ENCODE measurements at regions not wholly inside any gene's neighbourhood (a gene's known extent, or its start where the extent isn't known, plus 50 kb on each side); places are given as distances from the start of the nearest gene placed in this dataset.
"Not testable (repeated sequence)": the region's sequence is repeated elsewhere in the genome, so short reads cannot be mapped to it uniquely, and the experiment has no call there.

DNA sequence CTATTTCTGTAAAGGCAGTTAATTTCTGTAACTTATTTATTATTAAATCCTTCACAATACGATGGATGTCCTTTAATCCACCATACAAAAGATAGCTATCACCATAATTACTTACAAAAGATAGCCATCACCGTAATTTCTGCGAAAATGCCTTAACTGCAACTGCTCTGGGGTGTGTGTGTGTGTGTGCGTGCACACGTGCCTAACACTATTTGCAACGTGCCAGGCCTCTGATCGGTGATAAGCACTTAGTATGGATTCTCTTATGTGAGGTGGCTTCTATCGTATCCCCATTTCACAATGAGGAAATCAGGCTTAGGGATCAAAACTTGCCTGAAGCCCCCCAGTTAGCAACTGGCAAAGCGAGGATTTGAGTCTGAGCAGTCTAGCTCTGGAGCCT is 67.1 kb upstream of the RBM24 start:
- no peak overlapping the region for H3K18ac ChIP-seq (ENCODE audit: low read length)
- no peak overlapping the region for H3K23ac ChIP-seq (ENCODE audit: low read length)
- no peak overlapping the region for H3K4me3 ChIP-seq (ENCODE audit: low read length)

DNA sequence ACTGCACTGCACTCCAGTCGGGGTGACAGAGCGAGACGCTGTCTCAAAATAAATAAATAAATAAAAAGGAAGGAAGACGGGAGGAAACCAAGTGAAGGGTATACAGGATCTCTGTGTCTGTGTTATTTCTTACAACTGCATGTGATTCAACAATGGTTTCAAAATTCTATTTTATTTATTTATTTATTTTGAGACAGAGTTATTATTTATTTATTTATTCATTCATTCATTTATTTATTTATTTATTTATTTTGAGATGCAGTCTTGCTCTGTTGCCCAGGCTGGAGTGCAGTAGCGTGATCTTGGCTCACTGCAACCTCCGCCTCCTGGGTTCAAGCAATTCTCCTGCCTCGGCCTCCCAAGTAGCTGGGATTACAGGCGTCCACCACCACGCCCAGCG is 64.2 kb upstream of the RBM24 start:
- H2BK120ac ChIP-seq (ENCODE audit: low read depth, low read length): not testable (repeated sequence)
- no CpG with 5 or more reads among the region's 10 CpGs for WGBS (ENCODE audit: extremely low coverage, insufficient coverage, low lambda C conversion rate)

More for the DNA sequence above, 67.1 kb upstream of the RBM24 start:
- no peak overlapping the region for H2BK120ac ChIP-seq (ENCODE audit: low read depth, low read length)
- H3K4ac ChIP-seq (ENCODE audit: low read depth, low read length): no peak overlapping the region
- no peak overlapping the region for H4K5ac ChIP-seq (ENCODE audit: low read length)
- H2BK15ac ChIP-seq (replicated peaks; ENCODE audit: low read depth): no peak overlapping the region
- DNase-seq: no peak
- H3K79me2 ChIP-seq (ENCODE audit: control insufficient read depth, insufficient read depth, low read length): no peaks in the 10 kb centered on the region
- no peaks in the 10 kb centered on the region for H3K4me1 ChIP-seq (ENCODE audit: control insufficient read depth, low read depth, low read length)
- 100% methylated on average over 1 of the region's 9 CpGs for WGBS (ENCODE audit: extremely low coverage, insufficient coverage, low lambda C conversion rate)
- H3K36me3 ChIP-seq (ENCODE audit: control insufficient read depth, insufficient read depth, low read length): no peaks in the 10 kb centered on the region
- H3K27ac ChIP-seq (ENCODE audit: low read depth, low read length): no peak overlapping the region
- no peak overlapping the region for H3K4me2 ChIP-seq (ENCODE audit: low read length)
- H3K56ac ChIP-seq (ENCODE audit: low read length): no peak overlapping the region
- H3K27me3 ChIP-seq (ENCODE audit: insufficient read depth, low read length, poor library complexity): no peaks in the 10 kb centered on the region
- H3K9ac ChIP-seq (ENCODE audit: low read length): no peak overlapping the region
- H2BK5ac ChIP-seq (ENCODE audit: low read length): no peak overlapping the region
- H2AK5ac ChIP-seq (ENCODE audit: low read length): no peak overlapping the region
- H3K79me1 ChIP-seq (ENCODE audit: low read length): no peaks in the 10 kb centered on the region
- no peak overlapping the region for H4K8ac ChIP-seq (ENCODE audit: low read depth, low read length)

DNA sequence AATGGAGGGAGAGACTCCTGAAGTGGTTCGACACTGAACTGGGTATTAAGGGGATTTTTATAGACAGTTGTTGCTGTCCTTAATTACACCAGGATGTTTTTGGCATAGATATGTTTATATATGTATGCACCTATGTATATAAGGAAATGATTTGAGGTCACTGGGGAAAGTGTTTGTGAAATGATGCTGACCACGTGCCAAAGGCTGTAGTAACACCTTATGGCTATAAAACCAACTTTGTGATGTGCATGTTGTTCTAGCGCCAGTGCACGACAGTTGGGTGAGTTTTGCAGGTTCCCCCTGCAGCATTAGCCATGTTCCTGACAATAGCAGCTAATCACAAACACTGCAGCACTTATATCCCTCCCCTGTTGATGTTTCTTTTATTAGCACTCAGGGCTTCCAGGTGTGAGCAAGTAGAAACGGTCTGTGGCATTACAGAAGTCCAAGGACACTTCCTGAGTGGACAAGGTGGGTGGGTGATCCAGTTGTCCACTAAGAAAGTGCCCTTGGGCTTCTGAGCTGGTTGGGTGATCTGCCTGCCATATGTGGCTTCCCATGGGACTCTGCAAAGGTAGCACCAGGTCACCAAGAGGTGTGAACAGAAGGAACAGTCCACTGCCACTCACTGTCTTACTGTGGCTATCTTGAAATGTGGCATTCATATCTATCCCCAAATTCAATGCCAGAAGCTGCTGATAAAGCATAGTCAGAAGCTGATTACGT is 63.0 kb upstream of the RBM24 start:
- Histone ChIP-seq H3K4me1 (ENCODE audit: control insufficient read depth, low read depth, low read length) (no peaks in the 10 kb centered on the region), H4K5ac (ENCODE audit: low read length) (no peak overlapping the region), H3K27me3 (ENCODE audit: insufficient read depth, low read length, poor library complexity) (no peaks in the 10 kb centered on the region), H2BK15ac (replicated peaks; ENCODE audit: low read depth) (no peak overlapping the region), H3K27ac (ENCODE audit: low read depth, low read length) (no peak overlapping the region), H4K8ac (ENCODE audit: low read depth, low read length) (no peak overlapping the region), H3K4me3 (ENCODE audit: low read length) (no peak overlapping the region), H3K9ac (ENCODE audit: low read length) (no peak overlapping the region), H2AK5ac (ENCODE audit: low read length) (no peak overlapping the region), H3K56ac (ENCODE audit: low read length) (no peak overlapping the region), H2BK5ac (ENCODE audit: low read length) (no peak overlapping the region), H3K36me3 (ENCODE audit: control insufficient read depth, insufficient read depth, low read length) (no peaks in the 10 kb centered on the region), H3K18ac (ENCODE audit: low read length) (no peak overlapping the region), H3K23ac (ENCODE audit: low read length) (no peak overlapping the region), H3K79me1 (ENCODE audit: low read length) (no peaks in the 10 kb centered on the region), H3K4ac (ENCODE audit: low read depth, low read length) (no peak overlapping the region), H3K79me2 (ENCODE audit: control insufficient read depth, insufficient read depth, low read length) (no peaks in the 10 kb centered on the region), H2BK120ac (ENCODE audit: low read depth, low read length) (no peak overlapping the region), H3K4me2 (ENCODE audit: low read length) (no peak overlapping the region)
- DNase-seq: no peak
- no CpG with 5 or more reads among the region's 6 CpGs for WGBS (ENCODE audit: extremely low coverage, insufficient coverage, low lambda C conversion rate)

More for the DNA sequence above, 64.2 kb upstream of the RBM24 start:
- H3K9ac ChIP-seq (ENCODE audit: low read length); H2BK5ac ChIP-seq (ENCODE audit: low read length); H3K4ac ChIP-seq (ENCODE audit: low read depth, low read length); H3K4me3 ChIP-seq (ENCODE audit: low read length); H3K56ac ChIP-seq (ENCODE audit: low read length); H4K5ac ChIP-seq (ENCODE audit: low read length); H3K18ac ChIP-seq (ENCODE audit: low read length); H3K79me1 ChIP-seq (ENCODE audit: low read length); H2BK15ac ChIP-seq (replicated peaks; ENCODE audit: low read depth); DNase-seq; H4K8ac ChIP-seq (ENCODE audit: low read depth, low read length); H3K27me3 ChIP-seq (ENCODE audit: insufficient read depth, low read length, poor library complexity); H3K27ac ChIP-seq (ENCODE audit: low read depth, low read length); H3K4me2 ChIP-seq (ENCODE audit: low read length); H3K23ac ChIP-seq (ENCODE audit: low read length); H3K36me3 ChIP-seq (ENCODE audit: control insufficient read depth, insufficient read depth, low read length); H2AK5ac ChIP-seq (ENCODE audit: low read length); H3K79me2 ChIP-seq (ENCODE audit: control insufficient read depth, insufficient read depth, low read length); H3K4me1 ChIP-seq (ENCODE audit: control insufficient read depth, low read depth, low read length): not testable (repeated sequence)

DNA sequence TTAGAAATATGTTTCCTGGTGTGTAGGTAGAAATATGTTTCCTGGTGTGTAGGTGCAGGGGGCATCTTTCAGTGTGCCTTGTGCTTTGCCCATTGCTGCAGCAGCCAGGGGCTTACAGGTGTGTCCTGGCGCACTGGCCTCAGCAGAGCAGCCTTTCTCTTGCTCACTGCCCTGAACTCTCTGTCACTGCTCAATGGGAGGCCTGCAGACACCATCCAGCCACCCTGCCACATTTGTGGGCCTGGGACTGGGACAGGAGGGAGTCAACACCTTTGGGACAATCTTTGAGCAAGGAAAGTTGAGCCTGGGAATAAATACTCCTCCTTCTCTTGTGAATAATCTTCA is 62.4 kb upstream of the RBM24 start:
- Histone ChIP-seq H2AK5ac (ENCODE audit: low read length) (no peak overlapping the region), H4K5ac (ENCODE audit: low read length) (no peak overlapping the region), H3K4ac (ENCODE audit: low read depth, low read length) (no peak overlapping the region), H2BK15ac (replicated peaks; ENCODE audit: low read depth) (no peak overlapping the region), H2BK5ac (ENCODE audit: low read length) (no peak overlapping the region), H3K4me2 (ENCODE audit: low read length) (no peak overlapping the region), H3K4me1 (ENCODE audit: control insufficient read depth, low read depth, low read length) (no peaks in the 10 kb centered on the region), H3K36me3 (ENCODE audit: control insufficient read depth, insufficient read depth, low read length) (no peaks in the 10 kb centered on the region), H3K79me2 (ENCODE audit: control insufficient read depth, insufficient read depth, low read length) (no peaks in the 10 kb centered on the region), H3K4me3 (ENCODE audit: low read length) (no peak overlapping the region), H3K23ac (ENCODE audit: low read length) (no peak overlapping the region), H3K27me3 (ENCODE audit: insufficient read depth, low read length, poor library complexity) (no peaks in the 10 kb centered on the region), H3K56ac (ENCODE audit: low read length) (no peak overlapping the region), H3K18ac (ENCODE audit: low read length) (no peak overlapping the region), H4K8ac (ENCODE audit: low read depth, low read length) (no peak overlapping the region), H2BK120ac (ENCODE audit: low read depth, low read length) (no peak overlapping the region), H3K79me1 (ENCODE audit: low read length) (no peaks in the 10 kb centered on the region), H3K27ac (ENCODE audit: low read depth, low read length) (no peak overlapping the region), H3K9ac (ENCODE audit: low read length) (no peak overlapping the region)
- no CpG with 5 or more reads among the region's 1 CpG for WGBS (ENCODE audit: extremely low coverage, insufficient coverage, low lambda C conversion rate)
- DNase-seq: no peak

DNA sequence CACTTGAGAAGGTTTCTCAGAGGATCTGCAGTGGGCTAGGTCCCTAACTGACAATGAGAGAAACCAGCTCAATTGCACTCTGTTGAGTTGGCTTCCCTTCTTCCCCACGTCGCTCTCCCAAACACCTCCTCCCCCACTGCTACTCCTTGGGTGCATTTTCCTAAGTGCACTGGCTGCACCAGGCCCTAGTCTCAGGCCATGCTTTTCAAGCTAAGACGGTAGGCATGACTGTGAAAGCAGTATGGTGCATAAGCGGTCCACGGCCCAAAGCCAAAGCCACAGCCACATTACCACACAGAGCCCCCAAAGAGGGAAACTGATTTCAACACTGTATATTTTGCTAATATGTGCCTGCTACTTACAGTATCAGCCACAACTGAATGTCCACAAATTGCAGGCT is 62.1 kb upstream of the RBM24 start:
- Histone ChIP-seq H2BK120ac (ENCODE audit: low read depth, low read length) (no peak overlapping the region), H3K36me3 (ENCODE audit: control insufficient read depth, insufficient read depth, low read length) (no peaks in the 10 kb centered on the region), H3K56ac (ENCODE audit: low read length) (peak overlapping the region; percentile 17), H3K4me1 (ENCODE audit: control insufficient read depth, low read depth, low read length) (no peaks in the 10 kb centered on the region), H2BK5ac (ENCODE audit: low read length) (no peak overlapping the region), H3K27ac (ENCODE audit: low read depth, low read length) (no peak overlapping the region), H3K4me2 (ENCODE audit: low read length) (no peak overlapping the region), H2AK5ac (ENCODE audit: low read length) (no peak overlapping the region), H3K4ac (ENCODE audit: low read depth, low read length) (no peak overlapping the region), H4K5ac (ENCODE audit: low read length) (no peak overlapping the region), H3K4me3 (ENCODE audit: low read length) (no peak overlapping the region), H3K9ac (ENCODE audit: low read length) (no peak overlapping the region), H3K79me1 (ENCODE audit: low read length) (no peaks in the 10 kb centered on the region), H3K18ac (ENCODE audit: low read length) (no peak overlapping the region), H3K79me2 (ENCODE audit: control insufficient read depth, insufficient read depth, low read length) (no peaks in the 10 kb centered on the region), H4K8ac (ENCODE audit: low read depth, low read length) (no peak overlapping the region), H2BK15ac (replicated peaks; ENCODE audit: low read depth) (no peak overlapping the region), H3K27me3 (ENCODE audit: insufficient read depth, low read length, poor library complexity) (no peaks in the 10 kb centered on the region), H3K23ac (ENCODE audit: low read length) (no peak overlapping the region)
- no CpG with 5 or more reads among the region's 5 CpGs for WGBS (ENCODE audit: extremely low coverage, insufficient coverage, low lambda C conversion rate)
- DNase-seq: no peak
